GM21390 (cell line): ENCODE measurements at regions not wholly inside any gene's neighbourhood (a gene's known extent, or its start where the extent isn't known, plus 50 kb on each side); places are given as distances from the start of the nearest gene placed in this dataset.

Experiments used
- ATAC-seq: cut with Tn5 transposase; IDR thresholded peaks from one replicate; pipeline ENCODE4 v1.9.1; 2021; ENCODE audit not compliant: unreplicated experiment

GRCh38 chr10:128978211-128978610, 488.8 kb upstream of the MGMT start:
- no peak for ATAC-seq

DNA sequence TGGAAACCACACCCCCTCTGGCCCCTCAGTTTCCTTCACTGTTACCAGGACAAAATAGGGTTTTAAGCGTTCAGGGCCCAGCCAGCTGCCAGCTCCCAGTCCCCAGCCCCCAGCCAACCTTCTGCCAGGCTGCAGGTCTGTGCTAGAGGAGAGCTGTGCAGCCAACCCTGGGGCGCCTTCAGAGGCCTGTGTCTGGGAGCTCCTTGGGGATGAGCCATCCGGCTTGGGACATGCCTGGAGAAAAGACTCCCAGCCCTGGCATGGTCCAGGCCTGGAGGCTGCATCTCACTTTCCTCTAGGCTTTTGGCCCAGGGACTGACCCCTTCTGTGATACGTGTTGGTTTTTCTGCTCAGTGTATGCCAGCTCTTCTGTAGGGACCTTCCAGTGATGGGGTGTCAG, 487.6 kb upstream of the MGMT start:
- ATAC-seq = no peak

- no peak for ATAC-seq
Measured at GRCh38 chr10:128981251-128981650, 485.8 kb upstream of the MGMT start.

- ATAC-seq = no peak
Measured at GRCh38 chr10:128981881-128982615, 485.0 kb upstream of the MGMT start.

GRCh38 chr10:128982616-128982915, 484.5 kb upstream of the MGMT start:
- no peak for ATAC-seq

DNA sequence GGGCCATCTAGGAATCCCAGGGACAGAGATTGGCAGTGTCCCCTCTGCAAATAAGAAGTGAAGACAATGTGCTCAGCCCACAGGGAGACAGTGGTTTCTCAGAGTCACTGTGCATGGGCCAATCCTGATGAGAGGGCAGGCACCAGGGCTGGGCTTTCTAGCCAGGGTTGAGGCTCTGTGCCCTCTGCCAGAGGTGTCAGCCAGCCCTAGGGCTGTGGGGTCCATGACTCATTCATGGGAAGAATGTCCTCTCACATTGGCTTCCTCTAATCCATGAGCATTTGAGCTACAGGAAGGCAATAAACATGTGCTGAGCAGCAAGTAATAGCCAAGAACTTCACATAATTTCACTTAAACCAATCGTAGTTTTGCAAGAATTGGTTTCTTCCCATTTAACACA, 482.0 kb upstream of the MGMT start:
- ATAC-seq = no peak

- no peak for ATAC-seq
Measured at GRCh38 chr10:128990986-128991385, 476.1 kb upstream of the MGMT start.

GRCh38 chr10:128992770-128993169, 474.3 kb upstream of the MGMT start:
- no peak for ATAC-seq

DNA sequence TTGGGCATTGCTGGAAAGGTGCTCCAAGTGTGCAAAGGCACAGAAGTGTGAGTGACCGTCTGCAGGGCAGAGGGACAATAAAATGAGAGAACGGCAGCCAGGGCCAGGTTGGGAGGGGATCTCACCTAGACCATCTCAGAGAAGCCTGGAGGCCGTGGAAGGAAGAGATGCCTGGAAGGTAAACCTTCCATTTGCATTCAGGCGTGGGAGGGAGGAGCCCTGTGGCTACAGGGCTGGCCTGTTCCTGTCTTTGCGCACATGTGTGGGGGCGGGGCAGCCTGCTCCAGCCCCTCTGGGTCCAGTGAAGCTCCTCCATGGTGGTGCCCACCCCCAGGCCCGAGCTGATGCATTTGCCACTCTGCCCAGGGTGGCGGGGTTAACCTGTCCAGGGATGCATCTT, 473.6 kb upstream of the MGMT start:
- no peak for ATAC-seq

GRCh38 chr10:128993911-128994538, 473.0 kb upstream of the MGMT start:
- ATAC-seq = no peak

- no peak for ATAC-seq
Measured at GRCh38 chr10:128994598-128995143, 472.4 kb upstream of the MGMT start.

DNA sequence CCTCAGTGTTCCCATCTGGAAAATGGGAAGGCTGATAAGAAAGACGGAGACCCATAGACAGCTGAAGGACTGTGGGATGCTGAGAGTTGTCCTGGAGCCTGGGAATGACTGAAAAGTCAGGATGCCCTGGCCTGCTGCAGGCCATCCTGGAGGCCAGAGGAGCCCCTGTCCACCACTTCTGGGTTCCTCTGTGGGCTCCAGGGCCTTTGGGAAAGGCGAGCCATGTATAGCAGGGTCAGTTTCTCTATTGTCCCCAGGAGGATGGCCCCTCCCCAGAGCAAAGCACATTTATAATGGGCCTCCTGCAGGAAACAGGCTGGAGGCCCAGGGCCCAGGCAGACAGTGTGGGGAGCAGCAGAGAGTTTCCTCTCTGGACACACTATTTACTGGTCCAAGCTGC, 471.4 kb upstream of the MGMT start:
- no peak for ATAC-seq

DNA sequence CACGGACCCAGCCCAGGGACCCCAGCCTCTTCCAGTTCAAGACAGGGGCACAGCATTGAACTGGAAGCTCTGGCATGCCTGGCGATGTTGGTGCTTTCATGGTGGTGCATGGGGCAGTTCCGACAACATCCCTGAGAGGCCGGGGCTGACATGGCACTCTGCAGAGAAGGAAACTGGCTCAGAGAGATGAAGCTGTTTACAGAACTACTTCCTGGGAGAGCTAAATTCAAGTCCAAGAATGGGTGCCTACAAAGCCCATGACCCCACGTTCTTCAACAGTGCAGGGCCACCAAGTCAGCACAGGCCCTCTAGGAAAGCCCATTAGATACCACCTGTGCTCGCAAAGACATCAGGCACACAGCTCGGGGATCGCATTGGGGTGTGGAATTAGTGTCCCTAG, 470.9 kb upstream of the MGMT start:
- ATAC-seq = no peak

GRCh38 chr10:128998101-128998805, 468.8 kb upstream of the MGMT start:
- no peak for ATAC-seq

GRCh38 chr10:129004398-129004797, 462.6 kb upstream of the MGMT start:
- no peak for ATAC-seq

DNA sequence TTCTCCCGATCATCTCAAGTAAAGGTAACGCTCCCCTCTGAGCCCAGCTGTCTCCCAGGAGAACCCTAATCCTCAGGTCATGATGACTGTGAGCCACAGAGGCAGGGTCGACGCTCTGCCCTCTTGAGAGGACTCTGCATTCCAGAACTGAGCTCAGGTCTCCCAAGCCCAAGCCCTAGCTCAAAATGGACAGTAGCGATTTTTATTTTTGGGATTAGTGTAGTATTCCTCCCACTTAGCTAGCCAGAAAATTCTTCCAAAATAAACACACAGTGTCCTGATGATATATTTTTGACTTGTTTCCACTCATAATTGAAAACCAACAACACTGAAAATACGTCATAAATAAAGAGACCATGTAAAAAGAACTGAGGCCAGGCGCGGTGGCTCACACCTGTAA, 462.0 kb upstream of the MGMT start:
- ATAC-seq = no peak

DNA sequence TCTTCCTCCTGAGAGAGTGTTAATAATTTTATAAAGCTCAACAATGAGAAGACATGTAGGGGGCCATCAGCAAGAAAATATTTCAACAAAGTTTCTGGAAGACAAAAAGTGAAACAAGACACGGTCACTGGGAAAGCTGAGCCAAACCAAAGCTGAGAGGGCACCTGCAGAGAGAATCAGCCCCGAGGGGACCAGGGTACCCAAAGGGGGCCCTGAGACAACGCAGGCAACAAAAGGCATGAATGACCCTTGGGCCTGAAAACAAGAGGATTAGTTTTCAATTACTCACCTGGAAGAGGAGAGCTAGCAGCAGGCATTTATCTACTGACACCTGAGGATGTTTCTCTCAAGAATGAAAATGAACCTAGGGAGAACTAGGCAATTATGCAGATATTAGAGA, 461.2 kb upstream of the MGMT start:
- no peak for ATAC-seq

GRCh38 chr10:129018511-129018910, 448.5 kb upstream of the MGMT start:
- no peak for ATAC-seq

DNA sequence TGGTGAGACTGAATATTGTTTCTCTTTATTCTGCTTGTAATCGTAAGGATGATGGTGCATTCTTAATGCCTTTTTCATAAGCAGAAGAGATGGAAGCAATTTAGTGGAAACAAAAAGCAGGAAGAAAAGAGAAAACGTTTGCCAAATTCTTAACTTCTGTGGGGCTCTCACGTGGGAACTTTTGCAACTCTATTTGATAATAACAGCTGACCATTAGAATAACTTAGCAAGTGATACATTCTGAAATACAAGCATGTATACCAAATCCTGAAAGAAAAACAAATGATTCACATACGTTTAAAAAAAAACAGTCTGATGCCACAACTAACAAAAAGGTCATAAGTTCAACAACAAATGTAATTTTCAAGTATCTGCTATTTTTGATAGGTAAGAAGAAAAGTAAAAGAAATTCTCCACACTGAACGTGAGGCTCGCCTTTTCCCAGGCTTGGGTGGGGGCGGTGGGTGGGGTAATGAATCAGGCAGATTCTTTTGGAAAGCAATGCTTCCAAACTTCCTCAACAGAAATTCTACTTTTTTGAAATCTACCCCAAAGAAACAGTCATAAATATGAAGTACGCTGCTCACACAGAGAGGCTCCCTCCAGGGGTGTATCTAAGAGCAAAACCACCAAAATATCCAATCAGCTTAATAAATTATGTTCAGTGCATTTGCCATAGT, 446.2 kb upstream of the MGMT start:
- no peak for ATAC-seq

GRCh38 chr10:129021594-129022304, 445.3 kb upstream of the MGMT start:
- no peak for ATAC-seq

DNA sequence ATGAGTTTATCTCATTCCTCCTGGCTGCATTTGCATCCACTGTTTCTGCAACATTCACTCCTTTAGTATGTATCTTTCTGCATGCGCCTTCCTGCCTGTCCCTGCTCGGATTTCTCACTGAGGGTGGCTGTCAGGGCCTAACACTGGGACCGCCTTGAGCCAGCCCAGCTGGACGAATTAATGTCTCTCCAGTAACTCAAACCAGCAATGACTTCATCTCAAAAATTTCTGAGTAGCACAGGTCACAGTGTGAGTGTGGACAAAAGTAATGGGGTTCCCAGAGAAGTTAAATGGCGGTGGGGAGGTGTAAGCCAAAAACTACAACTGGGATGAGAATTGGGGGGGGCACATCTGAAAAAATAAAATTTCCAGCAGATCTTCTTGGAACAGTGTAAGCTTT, 444.0 kb upstream of the MGMT start:
- no peak for ATAC-seq
